ENCODE measurements at regions not wholly inside any gene's neighbourhood (a gene's known extent, or its start where the extent isn't known, plus 50 kb on each side); places are given as distances from the start of the nearest gene placed in this dataset.

- TF ChIP-seq CTCF (IDR thresholded peaks at IDR 0.05; ENCODE audit: insufficient read depth, low read length, poor library complexity, severe bottlenecking) = no peak
- no peak for TF ChIP-seq EZH2phosphoT487 (conservative IDR thresholded peaks at IDR 0.05; ENCODE audit: low read length)
These were observed 101.2 kb downstream of the SPRY2 start for GRCh38 chr13:80239571-80240255.

Measured in SU-DHL-6 (cell line).